Natural killer cell (primary cell): ENCODE measurements at regions not wholly inside any gene's neighbourhood (a gene's known extent, or its start where the extent isn't known, plus 50 kb on each side); places are given as distances from the start of the nearest gene placed in this dataset.

Experiments
- ATAC-seq, 3 donors: fragments of 150-1000 bp in 2 of 3; fragments of 200-7000 bp in 1 of 3; cut with Tn5 transposase; 1 replicate in 1 of 3; 2 replicates in 2 of 3; pipeline ENCODE4 v1.10.0; 2021; ENCODE audit warnings: mild to moderate bottlenecking in 2 of 3, moderate library complexity in 2 of 3
- DNase-seq, 2 donors: peaks; one replicate each; pipeline versions ENCODE4 v3.0.0 to v3.0.0-alpha.2; 2013 to 2021; ENCODE audit warnings: mixed read lengths in 1 of 2
- H3K27ac ChIP-seq: one replicate; pipeline ENCODE4 v1.5.1; 2013; ENCODE audit warnings: mild to moderate bottlenecking, low read length
- H3K27me3 ChIP-seq: one replicate; pipeline ENCODE4 v1.6.1; 2013; ENCODE audit warnings: low read length; ENCODE audit not compliant: control insufficient read depth, insufficient read depth
- H3K36me3 ChIP-seq: one replicate; pipeline ENCODE4 v1.6.1; 2013; ENCODE audit warnings: low read length; ENCODE audit not compliant: control insufficient read depth, insufficient read depth
- H3K4me1 ChIP-seq: one replicate; pipeline ENCODE4 v1.6.1; 2013; ENCODE audit warnings: low read length; ENCODE audit not compliant: control insufficient read depth, insufficient read depth
- H3K4me3 ChIP-seq: one replicate; pipeline ENCODE4 v1.5.1; 2013; ENCODE audit warnings: low read length
- H3K9me3 ChIP-seq: one replicate; pipeline ENCODE4 v1.6.1; 2013; ENCODE audit warnings: low read length; ENCODE audit not compliant: control insufficient read depth, insufficient read depth
- H3K27ac Mint-ChIP-seq, 2 donors: one replicate each; pipeline ENCODE4 v1.8.0; 2022; ENCODE audit warnings: mild to moderate bottlenecking in 2 of 2, mixed read lengths in 2 of 2, moderate library complexity in 1 of 2
- H3K27me3 Mint-ChIP-seq, 2 donors: one replicate each; pipeline ENCODE4 v1.8.0; 2022; ENCODE audit warnings: low read depth in 2 of 2, mixed read lengths in 2 of 2
- H3K36me3 Mint-ChIP-seq: one replicate; pipeline ENCODE4 v1.8.0; 2022; ENCODE audit warnings: mixed read lengths
- H3K4me1 Mint-ChIP-seq, 2 donors: one replicate each; pipeline ENCODE4 v1.8.0; 2022; ENCODE audit warnings: mixed read lengths in 2 of 2
- H3K4me3 Mint-ChIP-seq: one replicate; pipeline ENCODE4 v1.8.0; 2022; ENCODE audit warnings: mild to moderate bottlenecking, moderate library complexity, mixed read lengths
- H3K9me3 Mint-ChIP-seq, 2 donors: one replicate each; pipeline ENCODE4 v1.8.0; 2022; ENCODE audit warnings: mixed read lengths in 2 of 2
- CTCF ChIP-seq: fragments of 200-600 bp; IDR thresholded peaks from one replicate; pipeline ENCODE4 v1.8.0; 2022; ENCODE audit warnings: antibody characterized with exemption
- WGBS: methylation state at CpG from one replicate; pipeline ENCODE4 v1.1.7; 2013; ENCODE audit warnings: missing lambda C conversion rate; ENCODE audit not compliant: insufficient coverage; 5-methylcytosine and 5-hydroxymethylcytosine counted together
- intact Hi-C: fragments of 100-400 bp; cut with micrococcal nuclease; formaldehyde crosslinking; loops from one replicate; pipeline ENCODE4 v1.14.2; 2022

GRCh38 chr10:90458571-90458970 is 399.3 kb downstream of the HTR7 start:
- H3K36me3 Mint-ChIP-seq, result no peaks in the 10 kb centered on the region
- 56% methylated on average over 1 of the region's 1 CpG for WGBS
- H3K36me3 ChIP-seq, result no peaks in the 10 kb centered on the region
- H3K4me1 ChIP-seq, result no peaks in the 10 kb centered on the region
- H3K4me3 ChIP-seq, result no peak overlapping the region
- TF ChIP-seq CTCF, result no peak
- no peaks in the 10 kb centered on the region for H3K27me3 Mint-ChIP-seq
- no peak overlapping the region for H3K4me3 Mint-ChIP-seq
- no peaks in the 10 kb centered on the region for H3K4me1 Mint-ChIP-seq
- no peaks in the 10 kb centered on the region for H3K9me3 ChIP-seq
- intact Hi-C loops, result no loop called here
- H3K27ac Mint-ChIP-seq, result no peak overlapping the region
- no peak for ATAC-seq
- no peaks in the 10 kb centered on the region for H3K27me3 ChIP-seq
- H3K9me3 Mint-ChIP-seq, result peaks cover 6 to 16% of the 10 kb centered on the region in 2 donors
- H3K27ac ChIP-seq, result no peak overlapping the region
- DNase-seq, result no peak

GRCh38 chr10:90461437-90462155 is 396.2 kb downstream of the HTR7 start:
- no peak overlapping the region for H3K27ac Mint-ChIP-seq
- intact Hi-C loops, result no loop called here

GRCh38 chr10:90462749-90463470 is 394.9 kb downstream of the HTR7 start:
- Mint-ChIP-seq H3K36me3 (no peaks in the 10 kb centered on the region), H3K27me3 (no peaks in the 10 kb centered on the region), H3K4me3 (no peak overlapping the region), H3K4me1 (no peaks in the 10 kb centered on the region), H3K27ac (no peak overlapping the region), H3K9me3 (peaks cover 2 to 9% of the 10 kb centered on the region in 2 donors)
- H3K27me3 ChIP-seq, result no peaks in the 10 kb centered on the region
- DNase-seq (no peak), ATAC-seq (no peak)
- no peaks in the 10 kb centered on the region for H3K36me3 ChIP-seq
- intact Hi-C loops, result no loop called here
- no peaks in the 10 kb centered on the region for H3K9me3 ChIP-seq
- WGBS, result 100% methylated on average over 2 of the region's 2 CpGs
- no peak overlapping the region for H3K4me3 ChIP-seq
- H3K4me1 ChIP-seq, result no peaks in the 10 kb centered on the region
- TF ChIP-seq CTCF, result no peak
- no peak overlapping the region for H3K27ac ChIP-seq

More at GRCh38 chr10:90461437-90462155, 396.2 kb downstream of the HTR7 start:
- no peaks in the 10 kb centered on the region for H3K36me3 ChIP-seq
- Mint-ChIP-seq H3K9me3 (peaks cover 2 to 9% of the 10 kb centered on the region in 2 donors), H3K36me3 (no peaks in the 10 kb centered on the region), H3K27me3 (no peaks in the 10 kb centered on the region), H3K4me3 (no peak overlapping the region), H3K4me1 (no peaks in the 10 kb centered on the region)
- no peak overlapping the region for H3K27ac ChIP-seq
- no peak overlapping the region for H3K4me3 ChIP-seq
- ATAC-seq (no peak), DNase-seq (no peak)
- no peaks in the 10 kb centered on the region for H3K27me3 ChIP-seq
- H3K4me1 ChIP-seq, result no peaks in the 10 kb centered on the region
- TF ChIP-seq CTCF, result no peak
- no peaks in the 10 kb centered on the region for H3K9me3 ChIP-seq
- WGBS, result 23% methylated on average over 3 of the region's 4 CpGs
